Sigmoid colon (tissue), 4 donors: ENCODE measurements at regions not wholly inside any gene's neighbourhood (a gene's known extent, or its start where the extent isn't known, plus 50 kb on each side); places are given as distances from the start of the nearest gene placed in this dataset.

Experiments
- CTCF ChIP-seq, 4 experiments: fragments of 450-650 bp in 3 of 4; fragments of 200-600 bp in 1 of 4; IDR thresholded peaks; one replicate each; pipeline ENCODE4 v1.5.1; 2016 to 2019; ENCODE audit warnings: antibody characterized with exemption in 4 of 4, mild to moderate bottlenecking in 3 of 4, moderate library complexity in 2 of 4
- EP300 ChIP-seq, 4 donors: sonication (generic); formaldehyde crosslinking; IDR thresholded peaks; one replicate each; pipeline ENCODE4 v1.6.1; 2017; ENCODE audit warnings: antibody characterized with exemption in 4 of 4
- POLR2A ChIP-seq, 2 donors: fragments of 450-650 bp; IDR thresholded peaks; one replicate each; pipeline ENCODE4 v1.6.1; 2016; ENCODE audit warnings: antibody characterized with exemption in 2 of 2, mild to moderate bottlenecking in 2 of 2, moderate library complexity in 2 of 2
- POLR2AphosphoS5 ChIP-seq, 4 donors: sonication (generic); formaldehyde crosslinking; IDR thresholded peaks; one replicate each; pipeline ENCODE4 v1.6.1; 2017; ENCODE audit warnings: antibody characterized with exemption in 4 of 4

GRCh38 chr16:88202207-88202745, 180.5 kb upstream of the ZNF469 start:
- no peak for TF ChIP-seq CTCF (IDR thresholded peaks at IDR 0.05)
- no peak for TF ChIP-seq POLR2A (IDR thresholded peaks at IDR 0.05)
- TF ChIP-seq POLR2AphosphoS5 (IDR thresholded peaks at IDR 0.05) = no peak
- no peak for TF ChIP-seq EP300 (IDR thresholded peaks at IDR 0.05)
